ENCODE measurements at regions not wholly inside any gene's neighbourhood (a gene's known extent, or its start where the extent isn't known, plus 50 kb on each side); places are given as distances from the start of the nearest gene placed in this dataset.

- no peaks in the 10 kb centered on the region for H3K9me2 ChIP-seq (ENCODE audit: insufficient read depth, low read length)
- TF ChIP-seq POLR2AphosphoS5 (IDR thresholded peaks at IDR 0.05) (no peak), EP300 (conservative IDR thresholded peaks at IDR 0.05; ENCODE audit: poor library complexity, severe bottlenecking) (no peak), EZH2 (IDR thresholded peaks at IDR 0.05; ENCODE audit: borderline replicate concordance, insufficient read depth, low read length, poor library complexity, severe bottlenecking) (no peak), TAF1 (IDR thresholded peaks at IDR 0.05; ENCODE audit: low read depth) (no peak), MXI1 (conservative IDR thresholded peaks at IDR 0.05; ENCODE audit: poor library complexity, severe bottlenecking) (no peak), REST (IDR thresholded peaks at IDR 0.05; ENCODE audit: borderline replicate concordance) (no peak), SMC3 (conservative IDR thresholded peaks at IDR 0.05; ENCODE audit: poor library complexity) (no peak), RAD21 (conservative IDR thresholded peaks at IDR 0.05) (no peak), CTCF (IDR thresholded peaks at IDR 0.05; ENCODE audit: poor library complexity, severe bottlenecking) (no peak)
These were observed 299.0 kb downstream of the MYCN start for GRCh38 chr2:16239296-16239850.

GRCh38 chr2:16238786-16239185 lies 298.4 kb downstream of the MYCN start:
- H3K4me2 ChIP-seq (ENCODE audit: low read length) = no peak overlapping the region
- H3K9me2 ChIP-seq (ENCODE audit: insufficient read depth, low read length) = no peaks in the 10 kb centered on the region
- no peak overlapping the region for H3K4me3 ChIP-seq (ENCODE audit: low read length)
- H3K79me2 ChIP-seq (replicated peaks; ENCODE audit: insufficient read depth, low read length) = no peaks in the 10 kb centered on the region
- H3K27ac ChIP-seq (ENCODE audit: low read length) = no peak overlapping the region
- H3K27me3 ChIP-seq (ENCODE audit: insufficient read depth, low read depth, low read length) = no peaks in the 10 kb centered on the region
- H4K20me1 ChIP-seq (ENCODE audit: insufficient read depth) = no peaks in the 10 kb centered on the region
- no peaks in the 10 kb centered on the region for H3K36me3 ChIP-seq (ENCODE audit: insufficient read depth, low read length)
- H3K9me3 ChIP-seq (ENCODE audit: low read length) = no peaks in the 10 kb centered on the region
- TF ChIP-seq REST (IDR thresholded peaks at IDR 0.05; ENCODE audit: borderline replicate concordance) = no peak
- TF ChIP-seq POLR2AphosphoS5 (IDR thresholded peaks at IDR 0.05) = no peak
- TF ChIP-seq CTCF (IDR thresholded peaks at IDR 0.05; ENCODE audit: poor library complexity, severe bottlenecking) = no peak
- TF ChIP-seq RAD21 (conservative IDR thresholded peaks at IDR 0.05) = no peak
- TF ChIP-seq EZH2 (IDR thresholded peaks at IDR 0.05; ENCODE audit: borderline replicate concordance, insufficient read depth, low read length, poor library complexity, severe bottlenecking) = no peak
- no peak for TF ChIP-seq EP300 (conservative IDR thresholded peaks at IDR 0.05; ENCODE audit: poor library complexity, severe bottlenecking)
- TF ChIP-seq MXI1 (conservative IDR thresholded peaks at IDR 0.05; ENCODE audit: poor library complexity, severe bottlenecking) = no peak
- no peak for TF ChIP-seq SMC3 (conservative IDR thresholded peaks at IDR 0.05; ENCODE audit: poor library complexity)
- TF ChIP-seq TAF1 (IDR thresholded peaks at IDR 0.05; ENCODE audit: low read depth) = no peak
- no peaks in the 10 kb centered on the region for H3F3A ChIP-seq (ENCODE audit: insufficient read depth, low read length, poor library complexity, severe bottlenecking)
- no peak overlapping the region for H2AFZ ChIP-seq (ENCODE audit: low read depth, low read length)
- no peak overlapping the region for H3K9ac ChIP-seq (ENCODE audit: low read length)

More at GRCh38 chr2:16239296-16239850, 299.0 kb downstream of the MYCN start:
- Histone ChIP-seq H3K4me3 (ENCODE audit: low read length) (no peak overlapping the region), H3K79me2 (replicated peaks; ENCODE audit: insufficient read depth, low read length) (no peaks in the 10 kb centered on the region), H4K20me1 (ENCODE audit: insufficient read depth) (no peaks in the 10 kb centered on the region), H3K36me3 (ENCODE audit: insufficient read depth, low read length) (no peaks in the 10 kb centered on the region), H3K4me2 (ENCODE audit: low read length) (no peak overlapping the region), H3K9me3 (ENCODE audit: low read length) (no peaks in the 10 kb centered on the region), H3F3A (ENCODE audit: insufficient read depth, low read length, poor library complexity, severe bottlenecking) (no peaks in the 10 kb centered on the region), H3K27me3 (ENCODE audit: insufficient read depth, low read depth, low read length) (no peaks in the 10 kb centered on the region), H2AFZ (ENCODE audit: low read depth, low read length) (no peak overlapping the region), H3K27ac (ENCODE audit: low read length) (no peak overlapping the region), H3K9ac (ENCODE audit: low read length) (no peak overlapping the region)
